Vagina (tissue), 2 donors: ENCODE measurements at regions not wholly inside any gene's neighbourhood (a gene's known extent, or its start where the extent isn't known, plus 50 kb on each side); places are given as distances from the start of the nearest gene placed in this dataset.

ENCODE experiments used
- DNase-seq, 2 donors: peaks; one replicate each; pipeline ENCODE4 v3.0.0-alpha.2; 2017; ENCODE audit errors: extremely low spot score in 2 of 2
- H3K27ac ChIP-seq: fragments of 200-600 bp; sonication (generic); one replicate; pipeline ENCODE4 v1.5.1; 2019
- H3K27me3 ChIP-seq: fragments of 200-600 bp; sonication (generic); one replicate; pipeline ENCODE4 v1.5.1; 2019
- H3K36me3 ChIP-seq, 2 donors: fragments of 200-600 bp; sonication (generic); one replicate each; pipeline ENCODE4 v1.5.1; 2017 to 2019
- H3K4me1 ChIP-seq: fragments of 200-600 bp; sonication (generic); one replicate; pipeline ENCODE4 v1.5.1; 2019
- H3K4me3 ChIP-seq, 2 donors: fragments of 200-600 bp; sonication (generic); 1 replicate in 1 of 2; 2 replicates in 1 of 2; pipeline ENCODE4 v1.5.1; 2016 to 2019
- H3K9me3 ChIP-seq: fragments of 200-600 bp; sonication (generic); one replicate; pipeline ENCODE4 v1.5.1; 2019
- POLR2A ChIP-seq, 2 donors: fragments of 450-650 bp; IDR thresholded peaks; one replicate each; pipeline ENCODE4 v1.6.1; 2017; ENCODE audit warnings: antibody characterized with exemption in 2 of 2, mild to moderate bottlenecking in 2 of 2, moderate library complexity in 2 of 2
- POLR2AphosphoS5 ChIP-seq, 2 donors: sonication (generic); formaldehyde crosslinking; IDR thresholded peaks; one replicate each; pipeline ENCODE4 v1.9.0; 2017; ENCODE audit warnings: antibody characterized with exemption in 2 of 2, mild to moderate bottlenecking in 2 of 2, low read depth in 1 of 2; ENCODE audit not compliant: insufficient read depth in 1 of 2
- intact Hi-C: fragments of 100-400 bp; cut with DNase I; formaldehyde crosslinking; loops from one replicate; pipeline ENCODE4 v1.15.1; 2023
- TF ChIP-seq, protein P1 (sequence below), 3 experiments: fragments of 450-650 bp in 2 of 3; fragments of 200-600 bp in 1 of 3; sonication (generic) in 1 of 3; IDR thresholded peaks; one replicate each; pipeline ENCODE4 v1.5.1; 2017 to 2019; ENCODE audit warnings: antibody characterized with exemption in 3 of 3, mild to moderate bottlenecking in 2 of 3, moderate library complexity in 2 of 3

DNA sequence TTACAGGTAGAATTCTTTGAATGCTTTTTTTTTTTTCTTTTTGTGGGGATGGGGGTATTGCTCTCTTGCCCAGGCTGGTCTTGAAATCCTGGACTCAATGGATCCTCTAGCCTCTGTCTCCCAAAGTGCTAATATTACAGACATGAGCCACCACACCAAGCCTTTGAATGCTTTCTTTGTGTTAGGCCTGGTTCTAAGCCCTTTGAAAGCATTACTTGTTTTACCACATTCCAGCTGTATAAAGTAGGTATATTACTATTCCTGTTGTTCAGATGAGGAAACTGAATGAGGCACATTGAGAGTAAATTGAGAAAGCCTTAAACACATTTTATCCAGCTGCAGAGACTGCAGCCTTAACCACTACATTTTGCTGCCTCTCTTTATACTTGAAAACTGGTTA is 841.8 kb upstream of the ADGRL4 start:
- Histone ChIP-seq H3K4me1 (no peaks in the 10 kb centered on the region), H3K4me3 (no peak overlapping the region), H3K9me3 (no peaks in the 10 kb centered on the region), H3K36me3 (no peaks in the 10 kb centered on the region), H3K27me3 (no peaks in the 10 kb centered on the region), H3K27ac (no peak overlapping the region)
- intact Hi-C loops: no loop called here
- no peak for TF ChIP-seq POLR2A (IDR thresholded peaks at IDR 0.05)
- TF ChIP-seq, protein P1, sequence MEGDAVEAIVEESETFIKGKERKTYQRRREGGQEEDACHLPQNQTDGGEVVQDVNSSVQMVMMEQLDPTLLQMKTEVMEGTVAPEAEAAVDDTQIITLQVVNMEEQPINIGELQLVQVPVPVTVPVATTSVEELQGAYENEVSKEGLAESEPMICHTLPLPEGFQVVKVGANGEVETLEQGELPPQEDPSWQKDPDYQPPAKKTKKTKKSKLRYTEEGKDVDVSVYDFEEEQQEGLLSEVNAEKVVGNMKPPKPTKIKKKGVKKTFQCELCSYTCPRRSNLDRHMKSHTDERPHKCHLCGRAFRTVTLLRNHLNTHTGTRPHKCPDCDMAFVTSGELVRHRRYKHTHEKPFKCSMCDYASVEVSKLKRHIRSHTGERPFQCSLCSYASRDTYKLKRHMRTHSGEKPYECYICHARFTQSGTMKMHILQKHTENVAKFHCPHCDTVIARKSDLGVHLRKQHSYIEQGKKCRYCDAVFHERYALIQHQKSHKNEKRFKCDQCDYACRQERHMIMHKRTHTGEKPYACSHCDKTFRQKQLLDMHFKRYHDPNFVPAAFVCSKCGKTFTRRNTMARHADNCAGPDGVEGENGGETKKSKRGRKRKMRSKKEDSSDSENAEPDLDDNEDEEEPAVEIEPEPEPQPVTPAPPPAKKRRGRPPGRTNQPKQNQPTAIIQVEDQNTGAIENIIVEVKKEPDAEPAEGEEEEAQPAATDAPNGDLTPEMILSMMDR (IDR thresholded peaks at IDR 0.05): no peak
- no peak for TF ChIP-seq POLR2AphosphoS5 (IDR thresholded peaks at IDR 0.05; ENCODE audit: insufficient read depth in 1 of 2, low read depth in 1 of 2)
- DNase-seq: no peak

DNA sequence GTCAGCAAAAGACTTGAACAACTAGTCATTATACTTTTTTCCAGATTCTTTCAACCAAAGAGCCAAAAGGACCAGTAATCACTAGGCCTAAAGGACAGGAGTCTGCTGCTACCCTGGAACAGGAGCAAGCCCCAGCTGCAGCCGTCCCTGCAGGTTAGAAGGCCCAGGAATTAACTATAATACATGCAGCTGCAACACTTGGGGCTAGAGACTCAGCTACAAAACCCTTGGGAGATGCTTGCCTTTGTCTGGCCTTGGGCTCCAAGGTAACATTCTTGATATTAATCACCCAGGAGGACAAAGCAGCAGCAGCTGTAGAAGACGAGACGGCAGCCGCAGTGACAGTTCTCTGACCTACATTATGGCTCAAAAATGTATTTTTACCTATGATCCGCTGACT is 841.2 kb upstream of the ADGRL4 start:
- Histone ChIP-seq H3K4me1 (no peaks in the 10 kb centered on the region), H3K27me3 (no peaks in the 10 kb centered on the region), H3K4me3 (no peak overlapping the region), H3K9me3 (no peaks in the 10 kb centered on the region), H3K36me3 (no peaks in the 10 kb centered on the region), H3K27ac (no peak overlapping the region)
- intact Hi-C loops: no loop called here
- DNase-seq: no peak
- TF ChIP-seq, protein P1 (IDR thresholded peaks at IDR 0.05): no peak
- TF ChIP-seq POLR2A (IDR thresholded peaks at IDR 0.05) (no peak), POLR2AphosphoS5 (IDR thresholded peaks at IDR 0.05; ENCODE audit: insufficient read depth in 1 of 2, low read depth in 1 of 2) (no peak)

DNA sequence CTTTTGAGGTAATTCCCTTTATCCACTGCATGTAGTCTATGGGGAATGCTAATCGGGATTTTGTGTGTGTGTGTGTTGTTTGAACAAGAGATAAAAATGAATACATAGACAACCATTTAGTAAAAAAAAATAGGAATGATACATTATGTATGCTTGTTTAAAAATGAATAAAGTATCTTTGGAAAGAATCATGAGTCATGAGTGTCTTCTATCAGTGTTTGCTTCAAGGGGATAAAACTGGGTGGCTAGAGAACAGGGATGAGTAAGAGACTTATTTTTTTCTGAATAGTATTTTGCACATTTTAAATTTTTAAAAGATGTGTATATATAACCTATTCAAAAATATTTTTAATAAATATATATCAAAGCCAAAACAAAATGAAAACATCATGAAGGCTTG is 839.4 kb upstream of the ADGRL4 start:
- H3K27me3 ChIP-seq: no peaks in the 10 kb centered on the region
- no peaks in the 10 kb centered on the region for H3K4me1 ChIP-seq
- TF ChIP-seq, protein P1 (IDR thresholded peaks at IDR 0.05): no peak
- no peak for TF ChIP-seq POLR2A (IDR thresholded peaks at IDR 0.05)
- no peak for TF ChIP-seq POLR2AphosphoS5 (IDR thresholded peaks at IDR 0.05; ENCODE audit: insufficient read depth in 1 of 2, low read depth in 1 of 2)
- no peaks in the 10 kb centered on the region for H3K9me3 ChIP-seq
- H3K27ac ChIP-seq: no peak overlapping the region
- no peak overlapping the region for H3K4me3 ChIP-seq
- DNase-seq: no peak
- no peaks in the 10 kb centered on the region for H3K36me3 ChIP-seq
- intact Hi-C loops: no loop called here

DNA sequence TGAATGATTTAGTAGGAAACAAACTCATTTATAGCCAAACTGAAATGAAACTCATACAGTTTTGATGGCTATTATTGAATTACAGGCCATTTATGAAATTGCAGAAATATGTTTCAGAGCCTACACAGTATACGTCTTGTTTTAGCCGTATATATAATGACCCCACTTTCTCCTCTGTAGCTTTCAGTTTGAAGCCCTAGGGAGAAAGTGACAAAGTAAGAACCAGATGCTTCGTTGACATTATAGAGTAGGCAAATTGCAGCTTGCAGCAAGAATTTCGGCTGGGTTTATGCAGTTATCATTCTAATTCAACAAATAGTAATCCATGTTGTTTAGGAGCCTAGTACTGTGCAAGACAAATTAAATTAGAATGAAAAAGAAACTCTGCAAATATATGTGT is 836.3 kb upstream of the ADGRL4 start:
- Histone ChIP-seq H3K36me3 (no peaks in the 10 kb centered on the region), H3K9me3 (no peaks in the 10 kb centered on the region), H3K27me3 (no peaks in the 10 kb centered on the region), H3K4me3 (no peak overlapping the region), H3K27ac (no peak overlapping the region), H3K4me1 (no peaks in the 10 kb centered on the region)
- DNase-seq: no peak
- TF ChIP-seq, protein P1 (IDR thresholded peaks at IDR 0.05): no peak
- TF ChIP-seq POLR2AphosphoS5 (IDR thresholded peaks at IDR 0.05; ENCODE audit: insufficient read depth in 1 of 2, low read depth in 1 of 2) (no peak), POLR2A (IDR thresholded peaks at IDR 0.05) (no peak)
- intact Hi-C loops: no loop called here

DNA sequence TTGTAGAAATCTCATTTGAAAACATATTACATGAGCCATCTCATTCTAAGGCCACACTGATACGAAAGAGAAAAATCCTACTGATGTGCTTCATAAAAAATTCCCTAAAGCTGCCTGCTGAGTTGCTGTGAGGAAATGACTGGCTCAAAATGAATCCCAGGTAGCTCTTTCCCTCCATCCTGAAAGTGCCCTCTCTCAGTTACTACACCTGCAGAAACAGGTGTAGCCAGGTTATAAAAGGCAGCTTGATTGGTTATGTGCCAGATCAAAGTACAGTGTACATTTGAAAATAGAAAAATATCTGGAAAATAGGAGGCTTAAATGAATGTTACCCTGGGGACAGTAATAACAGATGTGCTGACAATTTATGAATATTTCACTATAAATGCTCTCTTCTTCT is 833.4 kb upstream of the ADGRL4 start:
- no peak overlapping the region for H3K27ac ChIP-seq
- H3K36me3 ChIP-seq: no peaks in the 10 kb centered on the region
- no peak for DNase-seq
- no peaks in the 10 kb centered on the region for H3K9me3 ChIP-seq
- no peak overlapping the region for H3K4me3 ChIP-seq
- H3K27me3 ChIP-seq: no peaks in the 10 kb centered on the region
- no peaks in the 10 kb centered on the region for H3K4me1 ChIP-seq
- intact Hi-C loops: no loop called here
- TF ChIP-seq, protein P1 (IDR thresholded peaks at IDR 0.05): no peak
- TF ChIP-seq POLR2AphosphoS5 (IDR thresholded peaks at IDR 0.05; ENCODE audit: insufficient read depth in 1 of 2, low read depth in 1 of 2) (no peak), POLR2A (IDR thresholded peaks at IDR 0.05) (no peak)
